ENCODE measurements at regions not wholly inside any gene's neighbourhood (a gene's known extent, or its start where the extent isn't known, plus 50 kb on each side); places are given as distances from the start of the nearest gene placed in this dataset.

DNA sequence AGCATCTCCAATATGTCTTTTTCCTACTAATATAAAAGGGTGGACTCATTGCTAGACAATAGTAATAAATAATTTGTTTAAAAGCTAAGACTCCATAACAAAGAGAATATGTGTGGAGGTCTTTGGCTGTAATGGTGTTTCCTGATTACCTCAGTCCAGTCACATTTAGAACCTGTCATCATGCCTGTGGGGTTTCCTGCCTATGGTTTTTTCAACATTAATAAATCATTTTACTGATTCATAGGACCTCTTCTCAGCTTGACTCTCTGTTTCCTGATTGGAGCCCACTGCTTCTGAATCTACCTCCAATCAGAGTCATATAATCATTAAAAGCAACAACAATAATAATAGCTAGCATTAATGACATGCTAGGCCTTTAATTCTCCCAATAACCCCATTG is 52.4 kb upstream of the GNAI1 start:
- DNase-seq (ENCODE audit: low spot score) = no peak
- Mint-ChIP-seq H3K27ac (no peak overlapping the region), H3K36me3 (ENCODE audit: low read depth) (no peaks in the 10 kb centered on the region), H3K27me3 (ENCODE audit: insufficient read depth) (no peaks in the 10 kb centered on the region), H3K9me3 (no peaks in the 10 kb centered on the region), H3K4me1 (ENCODE audit: low read depth) (peaks cover 12% of the 10 kb centered on the region), H3K4me3 (no peak overlapping the region)
- intact Hi-C loops (cut with micrococcal nuclease) = no loop called here

DNA sequence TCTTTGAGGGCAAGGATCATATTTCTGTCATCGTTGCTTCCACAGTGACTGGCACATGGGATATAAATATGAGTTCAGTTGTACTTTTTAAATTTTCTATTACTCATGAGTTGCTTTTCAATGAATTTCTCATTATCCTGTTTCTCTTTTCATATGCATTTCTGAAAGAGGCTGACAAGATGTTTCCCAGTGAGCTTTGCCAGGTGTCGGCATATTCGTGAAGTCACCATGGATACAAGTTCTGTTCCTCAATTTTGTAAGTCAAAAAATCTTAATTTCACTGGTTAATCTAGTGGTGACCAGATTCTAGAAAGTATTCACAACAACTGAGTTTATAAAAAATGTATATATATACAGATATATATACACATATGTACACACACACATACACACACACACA is 55.7 kb upstream of the GNAI1 start:
- Mint-ChIP-seq H3K4me3 (peak overlapping the region; percentile 74), H3K27ac (no peak overlapping the region), H3K4me1 (ENCODE audit: low read depth) (peaks cover 12% of the 10 kb centered on the region), H3K36me3 (ENCODE audit: low read depth) (no peaks in the 10 kb centered on the region), H3K9me3 (no peaks in the 10 kb centered on the region), H3K27me3 (ENCODE audit: insufficient read depth) (no peaks in the 10 kb centered on the region)
- no peak for DNase-seq (ENCODE audit: low spot score)
- intact Hi-C loops (cut with micrococcal nuclease) = loop anchor here (2.0 to 5.0 kb wide), 2 partner anchors 58 to 72 kb away; no protein-coding TSS in a partner anchor

DNA sequence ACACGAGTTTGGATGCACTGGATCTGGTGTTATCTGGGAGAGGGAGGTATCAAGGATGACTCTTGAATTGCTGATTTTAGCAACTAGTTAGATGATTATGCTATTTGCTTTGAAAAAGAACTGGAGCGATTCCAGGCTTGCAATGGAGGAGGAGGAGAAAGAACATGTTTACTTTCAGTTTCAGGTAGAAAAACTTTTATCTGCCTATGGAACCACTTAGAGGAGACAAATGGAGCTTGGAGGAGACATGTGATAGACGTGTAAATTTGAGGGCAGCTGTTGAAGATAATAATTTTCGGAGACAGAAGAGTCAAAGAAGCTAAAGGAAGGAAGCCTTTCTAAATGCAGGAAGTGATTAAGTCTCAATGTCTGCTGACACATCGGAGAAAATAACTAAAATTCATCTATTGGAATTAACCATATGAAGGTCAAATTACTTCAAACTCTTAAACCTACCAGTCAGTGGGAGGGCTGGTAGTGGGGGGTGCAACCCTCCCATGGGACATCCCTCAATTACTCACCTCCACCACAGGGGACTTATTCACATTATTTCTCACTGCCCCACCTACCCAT is 56.4 kb upstream of the GNAI1 start:
- intact Hi-C loops (cut with micrococcal nuclease) = loop anchor here (2.0 to 5.0 kb wide), 2 partner anchors 59 to 73 kb away; no protein-coding TSS in a partner anchor
- Mint-ChIP-seq H3K36me3 (ENCODE audit: low read depth) (no peaks in the 10 kb centered on the region), H3K27me3 (ENCODE audit: insufficient read depth) (no peaks in the 10 kb centered on the region), H3K9me3 (no peaks in the 10 kb centered on the region), H3K4me1 (ENCODE audit: low read depth) (peaks cover 12% of the 10 kb centered on the region), H3K27ac (peak overlapping the region; percentile 52), H3K4me3 (peak overlapping the region; percentile 74)
- DNase-seq (ENCODE audit: low spot score) = no peak

DNA sequence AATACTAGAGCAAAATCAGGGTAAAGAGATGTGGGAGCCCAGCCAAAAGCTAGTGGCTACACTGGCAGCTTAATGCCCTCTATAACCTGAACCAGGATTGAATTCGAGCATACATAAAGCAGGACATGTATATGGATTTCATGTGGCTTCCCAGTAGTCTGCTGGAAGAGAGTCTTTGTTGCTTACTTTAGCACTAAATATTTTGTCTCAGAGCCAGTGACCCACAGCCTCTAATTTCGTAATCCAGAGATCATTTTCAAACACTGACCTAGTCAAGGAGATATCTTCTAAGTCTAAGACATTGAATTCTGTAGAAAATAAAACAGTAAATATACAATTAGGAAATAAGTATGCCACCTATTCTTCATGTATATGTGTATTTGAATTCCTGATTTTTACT is 64.2 kb upstream of the GNAI1 start:
- no peaks in the 10 kb centered on the region for H3K27me3 Mint-ChIP-seq (ENCODE audit: insufficient read depth)
- H3K9me3 Mint-ChIP-seq = peaks cover 9% of the 10 kb centered on the region
- intact Hi-C loops (cut with micrococcal nuclease) = no loop called here
- no peaks in the 10 kb centered on the region for H3K4me1 Mint-ChIP-seq (ENCODE audit: low read depth)
- no peak for DNase-seq (ENCODE audit: low spot score)
- no peak overlapping the region for H3K4me3 Mint-ChIP-seq
- no peaks in the 10 kb centered on the region for H3K36me3 Mint-ChIP-seq (ENCODE audit: low read depth)
- H3K27ac Mint-ChIP-seq = no peak overlapping the region

DNA sequence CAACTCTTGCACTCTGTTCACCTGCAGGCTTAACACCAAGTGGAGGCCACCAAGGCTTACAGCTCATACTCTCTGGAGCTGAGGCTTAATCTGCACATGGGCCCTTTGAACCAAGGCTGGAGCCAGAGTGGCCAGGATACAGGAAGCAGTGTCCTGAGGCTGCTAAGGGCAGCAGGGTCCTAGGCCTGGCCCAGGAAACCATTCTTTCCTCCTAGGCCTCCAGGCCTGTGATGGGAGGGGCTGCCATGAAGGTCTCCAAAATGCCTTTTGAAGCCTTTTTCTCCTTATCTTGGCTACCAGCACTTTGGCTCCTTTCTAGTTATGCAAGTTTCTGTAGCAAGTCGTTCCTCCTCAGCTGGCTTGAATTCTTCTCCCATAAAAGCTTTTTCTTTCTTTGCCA is 68.0 kb upstream of the GNAI1 start:
- no peaks in the 10 kb centered on the region for H3K36me3 Mint-ChIP-seq (ENCODE audit: low read depth)
- H3K9me3 Mint-ChIP-seq = peaks cover 11% of the 10 kb centered on the region
- no peak overlapping the region for H3K4me3 Mint-ChIP-seq
- intact Hi-C loops (cut with micrococcal nuclease) = no loop called here
- H3K27ac Mint-ChIP-seq = no peak overlapping the region
- H3K4me1 Mint-ChIP-seq (ENCODE audit: low read depth) = no peaks in the 10 kb centered on the region
- no peaks in the 10 kb centered on the region for H3K27me3 Mint-ChIP-seq (ENCODE audit: insufficient read depth)
- DNase-seq (ENCODE audit: low spot score) = no peak

DNA sequence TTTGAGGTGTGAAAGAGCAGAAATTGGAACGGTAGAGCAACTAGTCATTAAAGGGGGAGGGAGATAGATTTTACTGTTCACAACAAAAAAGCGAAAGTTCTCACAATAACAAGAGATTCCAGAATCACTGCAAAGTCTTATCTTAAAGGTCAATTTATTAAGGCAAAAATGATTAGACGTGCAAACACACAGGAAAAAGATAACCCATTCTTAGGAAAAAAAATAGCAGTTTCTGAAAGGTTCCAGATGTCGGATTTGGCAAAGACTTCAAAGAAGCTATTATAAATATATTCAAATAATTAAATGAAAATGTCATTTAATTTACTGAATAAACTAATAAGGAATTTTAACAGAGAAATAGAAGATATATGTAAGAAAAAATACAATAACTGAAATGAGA is 70.8 kb upstream of the GNAI1 start:
- Mint-ChIP-seq H3K4me3 (no peak overlapping the region), H3K9me3 (peaks cover 11% of the 10 kb centered on the region), H3K36me3 (ENCODE audit: low read depth) (no peaks in the 10 kb centered on the region), H3K27ac (no peak overlapping the region), H3K4me1 (ENCODE audit: low read depth) (no peaks in the 10 kb centered on the region), H3K27me3 (ENCODE audit: insufficient read depth) (no peaks in the 10 kb centered on the region)
- DNase-seq (ENCODE audit: low spot score) = no peak
- intact Hi-C loops (cut with micrococcal nuclease) = no loop called here

DNA sequence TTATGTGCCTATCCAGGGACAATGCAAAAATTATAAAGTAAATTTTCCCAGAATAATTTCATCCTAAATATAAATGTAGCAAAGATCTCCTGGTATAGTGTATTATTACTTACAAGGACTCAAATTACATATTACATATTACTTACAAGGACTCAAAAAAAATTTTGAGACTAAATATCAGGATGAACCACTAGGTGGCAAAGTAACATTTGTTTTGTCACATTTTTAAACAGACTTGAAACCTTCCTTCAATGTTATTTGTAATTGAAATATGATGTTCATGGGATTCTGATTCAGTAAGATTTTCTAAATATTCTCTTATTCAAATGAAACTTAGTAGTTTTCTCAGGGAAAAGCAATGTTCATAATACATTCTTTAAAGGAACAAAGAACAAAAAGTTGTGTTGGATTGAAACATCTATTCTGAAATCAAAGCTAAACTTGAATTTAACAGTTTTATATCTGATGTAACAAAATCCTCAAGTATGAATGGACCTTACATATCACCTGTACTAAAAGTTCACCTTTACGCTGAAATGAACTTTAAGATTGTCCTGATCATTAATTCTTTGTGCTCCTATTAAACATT is 74.3 kb upstream of the GNAI1 start:
- H3K27me3 Mint-ChIP-seq (ENCODE audit: insufficient read depth) = no peaks in the 10 kb centered on the region
- no peak for DNase-seq (ENCODE audit: low spot score)
- peaks cover under 1% of the 10 kb centered on the region for H3K9me3 Mint-ChIP-seq
- H3K4me3 Mint-ChIP-seq = no peak overlapping the region
- no peaks in the 10 kb centered on the region for H3K4me1 Mint-ChIP-seq (ENCODE audit: low read depth)
- intact Hi-C loops (cut with micrococcal nuclease) = loop anchor here (1.0 kb wide), 3 partner anchors 332 to 599 kb away; no protein-coding TSS in a partner anchor
- no peak overlapping the region for H3K27ac Mint-ChIP-seq
- no peaks in the 10 kb centered on the region for H3K36me3 Mint-ChIP-seq (ENCODE audit: low read depth)

DNA sequence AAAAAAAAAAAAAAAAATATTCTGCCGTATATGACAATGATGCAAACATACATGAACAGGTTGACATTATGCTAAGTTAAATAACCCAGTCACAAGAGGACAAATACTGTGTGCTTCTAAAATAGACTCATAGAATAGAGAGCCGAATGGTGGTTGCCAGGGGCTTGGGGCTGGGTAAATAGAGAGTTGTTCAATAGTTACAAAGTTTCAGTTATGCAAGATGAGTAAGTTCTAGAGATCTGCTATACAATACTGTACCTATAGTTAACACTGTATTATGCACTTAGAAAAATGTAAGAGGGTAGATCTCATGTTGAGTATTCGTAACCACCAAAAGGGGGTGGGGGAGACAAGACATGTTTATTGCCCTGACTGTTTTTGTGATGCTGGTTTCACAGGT is 77.1 kb upstream of the GNAI1 start:
- intact Hi-C loops (cut with micrococcal nuclease) = no loop called here
- DNase-seq (ENCODE audit: low spot score) = no peak
- no peaks in the 10 kb centered on the region for H3K4me1 Mint-ChIP-seq (ENCODE audit: low read depth)
- H3K9me3 Mint-ChIP-seq = no peaks in the 10 kb centered on the region
- H3K27me3 Mint-ChIP-seq (ENCODE audit: insufficient read depth) = no peaks in the 10 kb centered on the region
- H3K27ac Mint-ChIP-seq = no peak overlapping the region
- H3K4me3 Mint-ChIP-seq = no peak overlapping the region
- H3K36me3 Mint-ChIP-seq (ENCODE audit: low read depth) = no peaks in the 10 kb centered on the region

DNA sequence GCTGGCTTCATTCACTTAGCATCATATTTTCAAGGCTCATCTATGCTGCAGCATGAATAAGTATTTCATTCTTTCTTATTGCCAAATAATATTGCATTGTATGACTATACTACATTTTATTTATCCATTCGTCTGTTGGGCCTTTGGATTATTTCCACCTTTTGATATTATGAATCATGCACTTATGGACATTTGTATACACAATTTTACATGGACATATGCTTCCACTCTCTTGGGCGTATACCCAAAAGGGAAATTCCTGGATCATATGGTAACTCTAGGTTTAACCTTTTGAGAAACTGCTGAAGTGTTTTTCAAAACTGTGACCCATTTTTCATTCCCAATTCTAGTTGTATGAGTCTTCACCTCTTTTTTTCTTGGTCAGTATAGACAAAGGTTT is 80.3 kb upstream of the GNAI1 start:
- Mint-ChIP-seq H3K27me3 (ENCODE audit: insufficient read depth) (peaks cover 3% of the 10 kb centered on the region), H3K27ac (no peak overlapping the region)
- intact Hi-C loops (cut with micrococcal nuclease) = no loop called here

DNA sequence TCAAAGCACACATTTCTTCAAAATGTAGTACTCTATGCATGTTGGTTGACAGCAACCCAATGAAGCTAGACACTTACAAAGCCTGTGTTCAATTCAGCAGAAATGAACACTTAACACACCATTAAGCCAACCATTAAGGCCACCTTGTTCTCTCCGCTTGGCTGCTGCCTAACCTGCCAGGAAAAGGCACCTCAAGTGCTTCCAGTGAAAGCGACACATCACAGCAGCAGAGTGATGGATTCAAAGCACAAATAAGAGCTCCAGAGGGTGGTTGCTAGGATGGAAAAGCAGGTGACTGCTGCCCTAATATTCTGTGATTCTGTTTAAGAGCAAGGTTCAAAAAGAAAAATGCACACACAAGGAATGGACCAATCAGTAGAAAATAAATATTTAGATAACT is 81.5 kb upstream of the GNAI1 start:
- intact Hi-C loops (cut with micrococcal nuclease) = no loop called here
- H3K4me1 Mint-ChIP-seq (ENCODE audit: low read depth) = no peaks in the 10 kb centered on the region
- no peak for DNase-seq (ENCODE audit: low spot score)
- peaks cover 3% of the 10 kb centered on the region for H3K27me3 Mint-ChIP-seq (ENCODE audit: insufficient read depth)
- H3K27ac Mint-ChIP-seq = no peak overlapping the region
- H3K36me3 Mint-ChIP-seq (ENCODE audit: low read depth) = no peaks in the 10 kb centered on the region
- no peak overlapping the region for H3K4me3 Mint-ChIP-seq
- no peaks in the 10 kb centered on the region for H3K9me3 Mint-ChIP-seq

More for the DNA sequence above, 80.3 kb upstream of the GNAI1 start:
- no peak for DNase-seq (ENCODE audit: low spot score)
- Mint-ChIP-seq H3K9me3 (no peaks in the 10 kb centered on the region), H3K4me3 (no peak overlapping the region), H3K36me3 (ENCODE audit: low read depth) (no peaks in the 10 kb centered on the region), H3K4me1 (ENCODE audit: low read depth) (no peaks in the 10 kb centered on the region)

DNA sequence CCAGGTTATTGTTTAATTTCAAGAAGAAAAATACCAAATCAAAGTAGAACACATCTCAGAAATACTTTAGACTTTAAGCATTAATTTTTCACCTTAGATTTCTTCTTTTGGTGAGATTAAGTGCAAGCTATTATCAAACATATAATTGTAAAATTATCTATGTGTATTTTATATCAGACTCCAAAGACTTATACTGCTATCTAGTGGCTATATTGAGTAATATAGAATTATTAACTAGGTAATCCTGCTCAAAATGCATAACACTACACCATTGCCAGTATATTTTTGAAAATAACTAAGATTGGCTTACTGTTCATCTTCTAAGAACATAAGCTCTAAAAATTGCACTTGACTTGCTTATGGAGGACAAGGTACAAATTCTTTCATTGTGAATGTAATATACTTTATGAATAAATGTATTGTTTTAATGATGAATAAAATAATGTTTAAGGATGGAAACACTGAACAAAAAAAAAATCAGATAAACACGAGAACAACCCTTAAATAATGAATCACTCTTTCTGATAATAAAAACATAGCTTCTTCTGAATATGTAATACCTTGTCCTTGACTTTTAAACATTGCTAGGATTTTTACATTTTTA is 86.7 kb upstream of the GNAI1 start:
- Mint-ChIP-seq H3K27ac (no peak overlapping the region), H3K4me1 (ENCODE audit: low read depth) (no peaks in the 10 kb centered on the region), H3K27me3 (ENCODE audit: insufficient read depth) (peaks cover 5% of the 10 kb centered on the region), H3K36me3 (ENCODE audit: low read depth) (no peaks in the 10 kb centered on the region), H3K9me3 (no peaks in the 10 kb centered on the region), H3K4me3 (no peak overlapping the region)
- intact Hi-C loops (cut with micrococcal nuclease) = no loop called here
- no peak for DNase-seq (ENCODE audit: low spot score)

DNA sequence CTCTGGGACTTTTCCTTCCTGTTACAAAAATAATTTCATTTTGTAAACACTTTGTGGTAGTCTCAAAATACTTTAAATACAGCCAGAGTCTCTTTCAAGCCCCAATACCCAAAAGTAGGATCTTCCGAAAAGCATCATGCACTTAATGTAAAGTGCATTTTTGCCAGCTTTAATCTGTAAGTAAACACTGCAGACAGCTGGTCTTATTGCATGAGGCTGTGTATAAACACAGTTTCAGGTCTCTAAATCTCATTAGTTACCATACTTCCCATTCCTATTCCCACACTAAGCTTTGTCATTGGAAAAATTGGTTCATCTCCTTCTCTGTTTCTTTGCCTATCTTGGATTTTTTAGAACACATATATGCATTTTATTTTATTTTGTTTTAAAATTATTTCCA is 87.6 kb upstream of the GNAI1 start:
- intact Hi-C loops (cut with micrococcal nuclease) = no loop called here
- H3K36me3 Mint-ChIP-seq (ENCODE audit: low read depth) = no peaks in the 10 kb centered on the region

DNA sequence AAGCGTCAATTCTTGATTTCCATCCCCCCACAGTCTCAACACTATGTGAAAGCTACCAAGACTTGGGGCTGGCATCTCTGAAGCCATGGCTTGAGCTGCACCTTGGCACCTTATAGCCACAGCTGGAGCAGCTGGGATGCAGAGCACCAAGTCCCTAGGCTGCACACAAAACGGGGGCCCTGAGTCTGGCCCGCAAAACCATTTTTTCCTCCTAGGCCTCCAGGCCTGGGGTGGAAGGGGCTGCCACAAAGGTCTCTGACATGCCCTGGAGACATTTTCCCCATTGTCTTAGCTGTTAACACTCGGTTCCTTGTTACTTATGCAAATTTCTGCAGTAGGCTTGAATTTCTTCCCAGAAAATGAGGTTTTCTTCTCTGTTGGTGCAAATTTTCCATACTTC is 89.8 kb upstream of the GNAI1 start:
- intact Hi-C loops (cut with micrococcal nuclease) = no loop called here
- no peak for DNase-seq (ENCODE audit: low spot score)
- Mint-ChIP-seq H3K9me3 (no peaks in the 10 kb centered on the region), H3K36me3 (ENCODE audit: low read depth) (no peaks in the 10 kb centered on the region), H3K27me3 (ENCODE audit: insufficient read depth) (peaks cover 2% of the 10 kb centered on the region), H3K4me1 (ENCODE audit: low read depth) (no peaks in the 10 kb centered on the region), H3K27ac (no peak overlapping the region), H3K4me3 (no peak overlapping the region)

More for the DNA sequence above, 87.6 kb upstream of the GNAI1 start:
- DNase-seq (ENCODE audit: low spot score) = no peak
- Mint-ChIP-seq H3K27me3 (ENCODE audit: insufficient read depth) (peaks cover 5% of the 10 kb centered on the region), H3K4me3 (no peak overlapping the region), H3K4me1 (ENCODE audit: low read depth) (no peaks in the 10 kb centered on the region), H3K27ac (no peak overlapping the region), H3K9me3 (no peaks in the 10 kb centered on the region)

All from activated T-helper 1 cell treated with anti-CD3 and anti-CD28 coated beads, Interleukin-12 subunit alpha, Interleukin-12 subunit beta, Interleukin-2, Interleukin-4 antibody, amounts not matched to agents 30 ng/mL and 10 ng/mL and 1 ng/mL, durations not matched to agents 14 hours and 24 hours and 36 hours (primary cell).